ENCODE measurements at regions not wholly inside any gene's neighbourhood (a gene's known extent, or its start where the extent isn't known, plus 50 kb on each side); places are given as distances from the start of the nearest gene placed in this dataset.

- TF ChIP-seq GABPA (IDR thresholded peaks at IDR 0.05; ENCODE audit: low read depth) (no peak), POLR2AphosphoS5 (IDR thresholded peaks at IDR 0.05; ENCODE audit: low read depth) (no peak), SPI1 (IDR thresholded peaks at IDR 0.05; ENCODE audit: borderline replicate concordance, low read depth) (no peak), REST (IDR thresholded peaks at IDR 0.05; ENCODE audit: insufficient replicate concordance, low read depth) (no peak), CTCF (IDR thresholded peaks at IDR 0.05; ENCODE audit: insufficient read depth, low read length) (no peak)
- Histone ChIP-seq H3K27me3 (ENCODE audit: insufficient read depth, poor library complexity, severe bottlenecking) (no peaks in the 10 kb centered on the region), H3K27ac (replicated peaks) (no peak overlapping the region), H3K4me3 (replicated peaks; ENCODE audit: insufficient read depth, low read length) (no peak overlapping the region)
- DNase-seq (ENCODE audit: low read depth in 1 of 2, low spot score in 1 of 2), result no peak
Observed at GRCh38 chr11:130583801-130584211, 135.4 kb downstream of the ADAMTS15 start.

- TF ChIP-seq CTCF (IDR thresholded peaks at IDR 0.05; ENCODE audit: insufficient read depth, low read length) (no peak), REST (IDR thresholded peaks at IDR 0.05; ENCODE audit: insufficient replicate concordance, low read depth) (no peak), SPI1 (IDR thresholded peaks at IDR 0.05; ENCODE audit: borderline replicate concordance, low read depth) (no peak), GABPA (IDR thresholded peaks at IDR 0.05; ENCODE audit: low read depth) (no peak), POLR2AphosphoS5 (IDR thresholded peaks at IDR 0.05; ENCODE audit: low read depth) (no peak)
- DNase-seq (ENCODE audit: low read depth in 1 of 2, low spot score in 1 of 2), result no peak
- H3K27ac ChIP-seq (replicated peaks), result no peak overlapping the region
- H3K27me3 ChIP-seq (ENCODE audit: insufficient read depth, poor library complexity, severe bottlenecking), result no peaks in the 10 kb centered on the region
- no peak overlapping the region for H3K4me3 ChIP-seq (replicated peaks; ENCODE audit: insufficient read depth, low read length)
Observed at GRCh38 chr11:130585545-130585944, 137.1 kb downstream of the ADAMTS15 start.

GRCh38 chr11:130587658-130588057 is 139.2 kb downstream of the ADAMTS15 start:
- H3K27me3 ChIP-seq (ENCODE audit: insufficient read depth, poor library complexity, severe bottlenecking), result no peaks in the 10 kb centered on the region
- no peak overlapping the region for H3K27ac ChIP-seq (replicated peaks)
- no peak for DNase-seq (ENCODE audit: low read depth in 1 of 2, low spot score in 1 of 2)
- no peak overlapping the region for H3K4me3 ChIP-seq (replicated peaks; ENCODE audit: insufficient read depth, low read length)
- TF ChIP-seq SPI1 (IDR thresholded peaks at IDR 0.05; ENCODE audit: borderline replicate concordance, low read depth) (no peak), GABPA (IDR thresholded peaks at IDR 0.05; ENCODE audit: low read depth) (no peak), CTCF (IDR thresholded peaks at IDR 0.05; ENCODE audit: insufficient read depth, low read length) (no peak), REST (IDR thresholded peaks at IDR 0.05; ENCODE audit: insufficient replicate concordance, low read depth) (no peak), POLR2AphosphoS5 (IDR thresholded peaks at IDR 0.05; ENCODE audit: low read depth) (no peak)
